GM12874 (cell line): ENCODE measurements at regions not wholly inside any gene's neighbourhood (a gene's known extent, or its start where the extent isn't known, plus 50 kb on each side); places are given as distances from the start of the nearest gene placed in this dataset.

Source experiments
- TF ChIP-seq, protein P1 (sequence below): IDR thresholded peaks from 2 replicates; pipeline ENCODE4 v1.5.1; 2011; ENCODE audit warnings: low read depth, mild to moderate bottlenecking, control low read depth, low read length, moderate library complexity; ENCODE audit not compliant: insufficient read depth

DNA sequence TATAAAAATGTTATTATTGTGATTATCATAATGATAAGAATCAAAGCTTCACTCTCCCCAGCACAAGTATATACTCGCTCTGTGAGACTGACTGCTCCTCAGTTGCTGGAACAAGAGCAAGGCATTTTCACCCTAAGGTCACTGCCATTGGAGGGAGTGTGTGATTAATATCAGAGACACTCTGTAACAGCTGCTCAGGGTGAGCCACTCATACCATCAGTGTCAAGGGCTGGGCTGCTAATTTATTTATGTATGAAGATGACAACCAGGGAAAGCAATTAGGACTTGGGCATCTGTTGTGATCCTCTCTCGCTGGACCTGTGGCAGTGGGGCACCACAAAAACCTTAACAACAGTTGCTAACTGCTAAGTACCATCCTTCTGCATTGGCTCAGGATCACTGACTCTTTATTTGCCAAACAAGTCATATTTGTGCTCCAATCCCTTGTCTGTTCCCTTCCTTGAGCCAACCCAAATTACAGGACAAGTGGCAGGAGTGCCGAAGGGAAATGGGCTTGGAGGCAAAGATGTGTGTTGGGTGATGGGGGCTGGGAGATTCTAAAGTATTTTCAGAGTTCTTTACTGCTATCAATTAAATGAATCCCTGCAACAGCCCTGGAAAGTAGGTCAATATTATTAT lies 297.5 kb upstream of the STT3B start:
- TF ChIP-seq, protein P1, sequence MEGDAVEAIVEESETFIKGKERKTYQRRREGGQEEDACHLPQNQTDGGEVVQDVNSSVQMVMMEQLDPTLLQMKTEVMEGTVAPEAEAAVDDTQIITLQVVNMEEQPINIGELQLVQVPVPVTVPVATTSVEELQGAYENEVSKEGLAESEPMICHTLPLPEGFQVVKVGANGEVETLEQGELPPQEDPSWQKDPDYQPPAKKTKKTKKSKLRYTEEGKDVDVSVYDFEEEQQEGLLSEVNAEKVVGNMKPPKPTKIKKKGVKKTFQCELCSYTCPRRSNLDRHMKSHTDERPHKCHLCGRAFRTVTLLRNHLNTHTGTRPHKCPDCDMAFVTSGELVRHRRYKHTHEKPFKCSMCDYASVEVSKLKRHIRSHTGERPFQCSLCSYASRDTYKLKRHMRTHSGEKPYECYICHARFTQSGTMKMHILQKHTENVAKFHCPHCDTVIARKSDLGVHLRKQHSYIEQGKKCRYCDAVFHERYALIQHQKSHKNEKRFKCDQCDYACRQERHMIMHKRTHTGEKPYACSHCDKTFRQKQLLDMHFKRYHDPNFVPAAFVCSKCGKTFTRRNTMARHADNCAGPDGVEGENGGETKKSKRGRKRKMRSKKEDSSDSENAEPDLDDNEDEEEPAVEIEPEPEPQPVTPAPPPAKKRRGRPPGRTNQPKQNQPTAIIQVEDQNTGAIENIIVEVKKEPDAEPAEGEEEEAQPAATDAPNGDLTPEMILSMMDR, result no peak

DNA sequence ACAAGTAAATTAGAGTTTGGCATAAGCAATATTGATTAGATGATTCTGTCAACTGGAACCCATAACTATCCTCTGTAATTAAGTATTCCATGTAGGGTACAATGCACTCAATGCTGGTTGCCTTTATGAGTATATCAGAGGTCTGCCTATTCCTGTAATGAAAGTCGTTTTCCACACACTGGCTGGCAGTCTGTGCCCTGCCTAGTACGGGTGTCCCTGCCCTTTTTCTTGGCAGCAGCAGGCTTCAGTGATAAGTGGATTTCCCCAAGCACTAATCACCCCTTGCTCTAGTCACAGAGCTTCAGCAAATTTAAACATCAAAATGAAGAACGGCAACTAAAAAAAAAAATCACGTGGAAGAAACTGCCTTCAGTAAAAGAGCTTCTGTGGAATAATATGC lies 294.8 kb upstream of the STT3B start:
- TF ChIP-seq, protein P1, result no peak

DNA sequence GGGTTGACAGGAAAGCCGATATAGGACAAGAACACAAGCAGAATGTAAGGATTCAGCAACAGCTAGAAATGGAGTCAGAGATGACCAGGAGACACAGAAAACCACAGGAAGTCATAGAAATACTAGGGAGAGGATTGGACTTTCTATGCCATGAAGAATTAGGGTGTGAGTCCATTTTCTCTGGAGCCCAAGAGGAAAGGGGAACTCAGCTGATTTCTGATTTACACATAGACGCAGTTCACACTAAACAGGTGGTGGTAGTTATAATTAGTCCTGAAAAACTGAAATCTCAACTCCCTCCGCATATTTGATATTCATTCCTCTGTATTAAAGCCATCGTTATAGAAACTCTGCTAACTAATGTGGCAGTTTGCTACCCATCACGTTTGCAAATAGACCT lies 292.7 kb upstream of the STT3B start:
- TF ChIP-seq, protein P1, result no peak

DNA sequence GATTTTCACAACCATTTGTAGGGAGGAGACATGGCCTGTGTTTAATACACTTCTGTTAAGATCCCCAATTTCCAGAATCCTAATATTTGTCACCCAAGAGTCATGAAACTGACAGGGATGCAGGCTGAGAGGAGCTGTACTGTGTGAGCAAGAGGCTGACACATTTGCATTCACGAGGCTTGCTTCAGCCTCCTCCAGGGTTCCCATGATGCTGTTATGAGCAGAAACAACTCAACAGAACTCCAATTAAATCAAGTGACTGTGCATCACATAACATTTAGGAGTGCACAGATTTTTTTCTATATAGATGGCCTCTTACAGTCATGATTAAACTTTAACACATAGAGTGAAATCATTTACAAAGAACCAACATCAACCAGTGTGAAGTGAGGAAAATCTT lies 292.3 kb upstream of the STT3B start:
- TF ChIP-seq, protein P1, result no peak

DNA sequence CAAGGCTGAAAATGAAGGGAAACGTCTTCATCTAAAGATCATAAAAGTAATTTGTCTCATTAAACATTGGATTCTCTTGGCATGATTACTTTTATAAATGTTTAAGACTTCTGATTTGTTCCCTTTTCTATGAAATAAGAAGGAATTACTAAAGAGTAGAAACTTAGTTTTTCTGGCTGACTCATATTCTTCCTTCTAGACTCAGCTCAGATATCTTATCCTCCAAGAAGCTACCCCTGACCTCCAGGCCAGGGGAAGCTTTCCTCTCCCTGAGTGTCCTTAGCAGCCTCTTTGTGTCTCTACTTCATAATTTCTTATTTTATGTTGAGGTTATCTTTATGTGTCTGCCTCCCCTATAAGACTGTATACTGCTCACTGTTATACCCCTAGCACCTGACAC lies 291.9 kb upstream of the STT3B start:
- TF ChIP-seq, protein P1, result no peak

DNA sequence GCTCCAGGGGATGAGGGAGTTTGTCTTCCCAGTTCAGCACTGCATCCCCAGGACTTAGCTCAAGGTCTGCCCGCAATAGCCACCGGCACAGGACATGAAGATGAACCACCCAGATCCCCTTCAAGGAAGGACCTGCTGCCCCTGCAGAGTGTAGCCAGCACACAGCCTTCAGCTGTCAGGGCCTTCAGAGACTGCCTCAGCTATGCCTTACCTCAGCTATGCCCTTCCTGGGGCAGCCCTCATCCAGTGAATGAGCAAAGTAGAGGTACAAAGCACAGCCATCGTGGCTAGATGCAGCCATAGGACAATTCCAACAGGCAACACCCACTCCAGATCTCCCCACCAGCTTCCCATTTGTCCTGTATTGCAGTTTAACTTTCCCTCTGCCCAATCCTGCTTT lies 291.2 kb upstream of the STT3B start:
- TF ChIP-seq, protein P1, result no peak

DNA sequence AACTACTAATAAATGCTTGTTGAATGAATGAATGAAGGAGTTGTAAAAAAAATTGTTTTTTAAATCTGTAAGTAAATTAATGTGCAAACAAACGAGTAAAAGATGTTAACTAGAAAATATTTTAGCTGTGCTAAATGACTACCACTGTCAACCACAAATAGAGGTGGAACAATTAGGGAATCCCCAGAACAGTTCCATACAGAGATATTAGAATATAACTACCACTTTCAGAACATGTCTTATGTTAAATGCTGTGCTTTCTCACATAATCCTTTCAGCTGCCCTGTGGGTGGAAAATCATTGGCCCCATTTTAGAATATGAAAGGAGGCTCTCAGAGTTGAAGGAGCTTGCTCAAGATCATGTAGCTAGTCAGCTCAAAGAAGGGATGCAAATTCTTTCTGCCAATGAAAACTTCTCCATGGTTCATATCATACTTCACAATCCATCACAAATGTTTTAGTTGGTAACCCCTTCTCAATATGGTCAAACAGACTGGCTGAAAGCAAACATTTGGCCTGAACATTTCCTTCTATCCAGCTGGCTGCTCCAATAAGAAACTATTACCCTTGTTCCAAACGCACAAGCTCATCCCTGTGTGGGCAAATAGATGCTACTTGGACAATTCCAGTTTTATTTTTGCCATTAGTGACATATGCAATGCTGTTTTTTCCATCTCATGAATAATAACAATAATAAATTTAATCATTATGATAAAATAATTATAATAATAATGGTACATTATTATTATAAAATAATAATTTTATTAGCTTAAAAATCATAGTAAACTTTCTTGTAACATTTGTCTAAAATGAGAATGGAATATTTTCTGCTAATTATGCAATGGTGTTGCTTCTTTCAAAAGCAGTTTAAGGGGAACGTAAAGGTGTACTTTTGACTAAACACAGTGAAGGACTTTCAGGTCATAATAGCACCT lies 290.4 kb upstream of the STT3B start:
- TF ChIP-seq, protein P1, result no peak
